ENCODE measurements at regions not wholly inside any gene's neighbourhood (a gene's known extent, or its start where the extent isn't known, plus 50 kb on each side); places are given as distances from the start of the nearest gene placed in this dataset.

GRCh38 chr15:62475591-62475990, 310.5 kb upstream of the C2CD4B start:
- H3K36me3 ChIP-seq, result no peaks in the 10 kb centered on the region
- intact Hi-C loops (cut with DNase I; ENCODE audit: low total_unique reads), result no loop called here
- H3K4me1 ChIP-seq, result peaks cover 0 to 15% (median 0%) of the 10 kb centered on the region in 6 donors
- H3K4me3 ChIP-seq, result no peak overlapping the region
- DNase-seq, result no peak
- H3K9me3 ChIP-seq, result no peaks in the 10 kb centered on the region
- TF ChIP-seq POLR2AphosphoS5 (IDR thresholded peaks at IDR 0.05), result no peak
- no peak for TF ChIP-seq POLR2A (IDR thresholded peaks at IDR 0.05)
- TF ChIP-seq, protein P1, sequence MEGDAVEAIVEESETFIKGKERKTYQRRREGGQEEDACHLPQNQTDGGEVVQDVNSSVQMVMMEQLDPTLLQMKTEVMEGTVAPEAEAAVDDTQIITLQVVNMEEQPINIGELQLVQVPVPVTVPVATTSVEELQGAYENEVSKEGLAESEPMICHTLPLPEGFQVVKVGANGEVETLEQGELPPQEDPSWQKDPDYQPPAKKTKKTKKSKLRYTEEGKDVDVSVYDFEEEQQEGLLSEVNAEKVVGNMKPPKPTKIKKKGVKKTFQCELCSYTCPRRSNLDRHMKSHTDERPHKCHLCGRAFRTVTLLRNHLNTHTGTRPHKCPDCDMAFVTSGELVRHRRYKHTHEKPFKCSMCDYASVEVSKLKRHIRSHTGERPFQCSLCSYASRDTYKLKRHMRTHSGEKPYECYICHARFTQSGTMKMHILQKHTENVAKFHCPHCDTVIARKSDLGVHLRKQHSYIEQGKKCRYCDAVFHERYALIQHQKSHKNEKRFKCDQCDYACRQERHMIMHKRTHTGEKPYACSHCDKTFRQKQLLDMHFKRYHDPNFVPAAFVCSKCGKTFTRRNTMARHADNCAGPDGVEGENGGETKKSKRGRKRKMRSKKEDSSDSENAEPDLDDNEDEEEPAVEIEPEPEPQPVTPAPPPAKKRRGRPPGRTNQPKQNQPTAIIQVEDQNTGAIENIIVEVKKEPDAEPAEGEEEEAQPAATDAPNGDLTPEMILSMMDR (IDR thresholded peaks at IDR 0.05 in 8 of 11, conservative IDR thresholded peaks at IDR 0.05 in 3 of 11), result no peak
- WGBS, 5 donors, result 78 to 83% (median 82%) methylated on average over 2 of the region's 2 CpGs
- H3K27me3 ChIP-seq (replicated peaks in 1 of 7), result no peaks in the 10 kb centered on the region
- H3K27ac ChIP-seq, result no peak overlapping the region

GRCh38 chr15:62476163-62476562, 311.1 kb upstream of the C2CD4B start:
- peaks cover 0 to 11% (median 0%) of the 10 kb centered on the region in 6 donors for H3K4me1 ChIP-seq
- no peaks in the 10 kb centered on the region for H3K27me3 ChIP-seq (replicated peaks in 1 of 7)
- WGBS, 5 donors, result 89 to 97% (median 95%) methylated on average over 9 of the region's 9 CpGs
- no peak overlapping the region for H3K27ac ChIP-seq
- H3K36me3 ChIP-seq, result no peaks in the 10 kb centered on the region
- no peaks in the 10 kb centered on the region for H3K9me3 ChIP-seq
- H3K4me3 ChIP-seq, result no peak overlapping the region
- TF ChIP-seq POLR2A (IDR thresholded peaks at IDR 0.05) (no peak), POLR2AphosphoS5 (IDR thresholded peaks at IDR 0.05) (no peak)
- TF ChIP-seq, protein P1 (IDR thresholded peaks at IDR 0.05 in 8 of 11, conservative IDR thresholded peaks at IDR 0.05 in 3 of 11), result no peak
- intact Hi-C loops (cut with DNase I; ENCODE audit: low total_unique reads), result no loop called here
- no peak for DNase-seq

DNA sequence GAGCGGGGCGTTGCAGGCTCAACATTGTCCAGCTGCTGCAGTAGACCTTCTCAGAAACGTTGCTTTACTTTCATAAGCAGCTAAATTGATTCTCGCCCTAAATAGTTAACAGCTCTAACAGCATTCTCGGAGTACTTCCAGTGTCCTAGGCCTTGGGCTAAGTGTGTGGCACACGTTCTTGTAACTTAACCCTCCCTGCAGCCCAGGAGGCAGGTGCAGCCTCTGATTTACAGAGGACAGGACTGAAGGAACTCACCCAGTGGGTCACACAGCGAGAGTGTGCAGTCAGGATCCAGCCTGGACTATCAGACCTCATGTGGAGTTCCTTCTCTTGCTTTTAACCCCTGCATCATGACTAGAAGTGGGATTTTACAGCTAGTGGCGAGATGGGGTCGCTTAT, 312.8 kb upstream of the C2CD4B start:
- peaks cover 0 to 7% (median 0%) of the 10 kb centered on the region in 6 donors for H3K4me1 ChIP-seq
- WGBS, 5 donors, result 76 to 84% (median 77%) methylated on average over 9 of the region's 9 CpGs
- DNase-seq, result no peak
- intact Hi-C loops (cut with DNase I; ENCODE audit: low total_unique reads), result no loop called here
- no peaks in the 10 kb centered on the region for H3K27me3 ChIP-seq (replicated peaks in 1 of 7)
- H3K4me3 ChIP-seq, result no peak overlapping the region
- TF ChIP-seq, protein P1 (IDR thresholded peaks at IDR 0.05 in 8 of 11, conservative IDR thresholded peaks at IDR 0.05 in 3 of 11), result no peak
- no peak for TF ChIP-seq POLR2AphosphoS5 (IDR thresholded peaks at IDR 0.05)
- TF ChIP-seq POLR2A (IDR thresholded peaks at IDR 0.05), result no peak
- H3K27ac ChIP-seq, result no peak overlapping the region
- H3K36me3 ChIP-seq, result no peaks in the 10 kb centered on the region
- no peaks in the 10 kb centered on the region for H3K9me3 ChIP-seq

GRCh38 chr15:62482785-62483429, 317.8 kb upstream of the C2CD4B start:
- intact Hi-C loops (cut with DNase I; ENCODE audit: low total_unique reads), result no loop called here
- TF ChIP-seq POLR2A (IDR thresholded peaks at IDR 0.05) (no peak), POLR2AphosphoS5 (IDR thresholded peaks at IDR 0.05) (no peak)
- TF ChIP-seq, protein P1 (IDR thresholded peaks at IDR 0.05 in 8 of 11, conservative IDR thresholded peaks at IDR 0.05 in 3 of 11), result no peak
- Histone ChIP-seq H3K4me1 (no peaks in the 10 kb centered on the region), H3K27ac (no peak overlapping the region), H3K27me3 (replicated peaks in 1 of 7) (no peaks in the 10 kb centered on the region), H3K9me3 (no peaks in the 10 kb centered on the region), H3K36me3 (no peaks in the 10 kb centered on the region), H3K4me3 (no peak overlapping the region)
- no peak for DNase-seq
- WGBS, 5 donors, result 45 to 63% (median 52%) methylated on average over 5 of the region's 5 CpGs
